Upper lobe of left lung (tissue), 6 donors: ENCODE measurements at regions not wholly inside any gene's neighbourhood (a gene's known extent, or its start where the extent isn't known, plus 50 kb on each side); places are given as distances from the start of the nearest gene placed in this dataset.

Source experiments
- ATAC-seq, 2 donors: fragments of 200-7000 bp; cut with Tn5 transposase; one replicate each; pipeline ENCODE4 v1.9.1; 2022; ENCODE audit warnings: mild to moderate bottlenecking in 2 of 2, moderate library complexity in 2 of 2; ENCODE audit not compliant: low FRiP score in 2 of 2
- DNase-seq, 2 donors: peaks; one replicate each; pipeline ENCODE4 v3.0.0-alpha.2; 2019 to 2020
- H3K27ac ChIP-seq, 4 donors: fragments of 200-600 bp; sonication (generic); one replicate each; pipeline ENCODE4 v1.5.1; 2016 to 2019
- H3K27me3 ChIP-seq, 4 donors: fragments of 200-600 bp; sonication (generic); one replicate each; pipeline ENCODE4 v1.5.1; 2017 to 2019
- H3K36me3 ChIP-seq, 4 donors: fragments of 200-600 bp; sonication (generic); one replicate each; pipeline ENCODE4 v1.5.1; 2016 to 2019
- H3K4me1 ChIP-seq, 4 donors: fragments of 200-600 bp; sonication (generic); one replicate each; pipeline ENCODE4 v1.5.1; 2018 to 2019
- H3K4me3 ChIP-seq, 4 donors: fragments of 200-600 bp; sonication (generic); one replicate each; pipeline ENCODE4 v1.5.1; 2017 to 2019; ENCODE audit warnings: mild to moderate bottlenecking in 2 of 4, moderate library complexity in 1 of 4
- H3K9me3 ChIP-seq, 4 donors: fragments of 200-600 bp; sonication (generic); one replicate each; pipeline ENCODE4 v1.5.1; 2018 to 2019
- CTCF ChIP-seq, 6 experiments: fragments of 450-650 bp in 4 of 6; fragments of 200-600 bp in 2 of 6; sonication (generic) in 2 of 6; IDR thresholded peaks; one replicate each; pipeline ENCODE4 v1.5.1; 2016 to 2019; ENCODE audit warnings: antibody characterized with exemption in 6 of 6
- EP300 ChIP-seq, 4 donors: sonication (generic); formaldehyde crosslinking; IDR thresholded peaks; one replicate each; pipeline ENCODE4 v1.5.1; 2017; ENCODE audit warnings: antibody characterized with exemption in 4 of 4, control low read depth in 2 of 4
- POLR2A ChIP-seq, 4 donors: fragments of 450-650 bp; IDR thresholded peaks; one replicate each; pipeline ENCODE4 v1.5.1; 2016 to 2017; ENCODE audit warnings: antibody characterized with exemption in 4 of 4, mild to moderate bottlenecking in 2 of 4
- POLR2AphosphoS5 ChIP-seq, 2 donors: sonication (generic); formaldehyde crosslinking; IDR thresholded peaks; one replicate each; pipeline ENCODE4 v1.5.1; 2017; ENCODE audit warnings: antibody characterized with exemption in 2 of 2
- WGBS, 2 donors: methylation state at CpG; one replicate each; pipeline ENCODE4 v1.1.5; 2017 to 2018; 5-methylcytosine and 5-hydroxymethylcytosine counted together
- donor health status: DM: no; HTN: no; CAD: no; lungs with moderate emphysema.
- donor health status: DM: no; HTN: yes; CAD: no; lungs with severe emphysema.

GRCh38 chr7:12741951-12742575, 54.6 kb downstream of the ARL4A start:
- ATAC-seq = no peak
- no peak overlapping the region for H3K27ac ChIP-seq
- TF ChIP-seq EP300 (IDR thresholded peaks at IDR 0.05) (no peak), POLR2AphosphoS5 (IDR thresholded peaks at IDR 0.05) (no peak), CTCF (IDR thresholded peaks at IDR 0.05) (no peak), POLR2A (IDR thresholded peaks at IDR 0.05) (no peak)

GRCh38 chr7:12746211-12746610, 58.8 kb downstream of the ARL4A start:
- ATAC-seq (no peak), DNase-seq (no peak)
- 29 to 31% methylated on average over 1 of the region's 1 CpG for WGBS, 2 donors

More at GRCh38 chr7:12741951-12742575, 54.6 kb downstream of the ARL4A start:
- Histone ChIP-seq H3K9me3 (no peaks in the 10 kb centered on the region), H3K36me3 (no peaks in the 10 kb centered on the region), H3K4me3 (no peak overlapping the region), H3K4me1 (no peaks in the 10 kb centered on the region), H3K27me3 (no peaks in the 10 kb centered on the region)
- WGBS, 2 donors = 47 to 79% methylated on average over 1 of the region's 1 CpG
- DNase-seq = no peak

GRCh38 chr7:12747687-12748306, 60.4 kb downstream of the ARL4A start:
- DNase-seq = no peak
- Histone ChIP-seq H3K27me3 (no peaks in the 10 kb centered on the region), H3K4me1 (no peaks in the 10 kb centered on the region), H3K36me3 (no peaks in the 10 kb centered on the region), H3K4me3 (no peak overlapping the region), H3K9me3 (no peaks in the 10 kb centered on the region), H3K27ac (no peak overlapping the region)
- WGBS, 2 donors = 87 to 96% methylated on average over 10 of the region's 10 CpGs
- TF ChIP-seq POLR2A (IDR thresholded peaks at IDR 0.05) (no peak), EP300 (IDR thresholded peaks at IDR 0.05) (no peak), CTCF (IDR thresholded peaks at IDR 0.05) (no peak), POLR2AphosphoS5 (IDR thresholded peaks at IDR 0.05) (no peak)
- no peak for ATAC-seq

More at GRCh38 chr7:12746211-12746610, 58.8 kb downstream of the ARL4A start:
- no peaks in the 10 kb centered on the region for H3K36me3 ChIP-seq
- H3K4me1 ChIP-seq = no peaks in the 10 kb centered on the region
- no peaks in the 10 kb centered on the region for H3K27me3 ChIP-seq
- no peak overlapping the region for H3K27ac ChIP-seq
- no peaks in the 10 kb centered on the region for H3K9me3 ChIP-seq
- TF ChIP-seq CTCF (IDR thresholded peaks at IDR 0.05) (no peak), EP300 (IDR thresholded peaks at IDR 0.05) (no peak), POLR2A (IDR thresholded peaks at IDR 0.05) (no peak), POLR2AphosphoS5 (IDR thresholded peaks at IDR 0.05) (no peak)
- no peak overlapping the region for H3K4me3 ChIP-seq

DNA sequence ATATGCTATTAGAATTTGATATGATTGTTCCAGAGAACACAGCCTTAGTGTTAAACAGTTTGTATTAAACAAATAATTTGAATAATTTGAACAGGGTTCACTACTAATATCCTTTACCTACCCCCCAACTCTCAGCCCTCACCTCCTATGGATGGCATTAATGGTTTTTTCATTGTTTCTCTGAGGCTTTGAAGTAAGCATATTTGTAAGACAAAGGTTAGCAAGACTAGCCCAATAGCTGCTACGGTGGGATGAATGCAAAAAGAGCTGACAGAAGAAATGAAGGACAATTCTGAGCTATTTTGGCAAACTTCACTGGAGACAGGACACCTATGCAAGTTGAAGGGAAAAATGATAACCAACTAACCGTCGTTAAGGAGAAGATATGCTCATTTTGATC, 61.6 kb downstream of the ARL4A start:
- Histone ChIP-seq H3K36me3 (no peaks in the 10 kb centered on the region), H3K27me3 (no peaks in the 10 kb centered on the region), H3K9me3 (no peaks in the 10 kb centered on the region), H3K4me3 (no peak overlapping the region), H3K4me1 (no peaks in the 10 kb centered on the region), H3K27ac (no peak overlapping the region)
- WGBS, 2 donors = 78 to 87% methylated on average over 3 of the region's 3 CpGs
- no peak for DNase-seq
- ATAC-seq = no peak
- TF ChIP-seq POLR2AphosphoS5 (IDR thresholded peaks at IDR 0.05) = no peak
- no peak for TF ChIP-seq EP300 (IDR thresholded peaks at IDR 0.05)
- no peak for TF ChIP-seq POLR2A (IDR thresholded peaks at IDR 0.05)

- WGBS, 2 donors = 86 to 97% methylated on average over 2 of the region's 2 CpGs
- Histone ChIP-seq H3K4me1 (no peaks in the 10 kb centered on the region), H3K27me3 (no peaks in the 10 kb centered on the region), H3K9me3 (no peaks in the 10 kb centered on the region), H3K27ac (no peak overlapping the region), H3K36me3 (no peaks in the 10 kb centered on the region), H3K4me3 (no peak overlapping the region)
- DNase-seq = no peak
- TF ChIP-seq EP300 (IDR thresholded peaks at IDR 0.05) (no peak), POLR2A (IDR thresholded peaks at IDR 0.05) (no peak), CTCF (IDR thresholded peaks at IDR 0.05) (no peak), POLR2AphosphoS5 (IDR thresholded peaks at IDR 0.05) (no peak)
- no peak for ATAC-seq
Observed at GRCh38 chr7:12749746-12750145, 62.3 kb downstream of the ARL4A start.
